ENCODE measurements at regions not wholly inside any gene's neighbourhood (a gene's known extent, or its start where the extent isn't known, plus 50 kb on each side); places are given as distances from the start of the nearest gene placed in this dataset.

- H3K4me3 ChIP-seq, result no peak overlapping the region
- H3K27me3 ChIP-seq, result no peaks in the 10 kb centered on the region
- intact Hi-C loops (cut with DNase I), result no loop called here
- no peak overlapping the region for H3K27ac ChIP-seq
- no peaks in the 10 kb centered on the region for H3K9me3 ChIP-seq
- H3K4me1 ChIP-seq, result no peaks in the 10 kb centered on the region
- no peaks in the 10 kb centered on the region for H3K36me3 ChIP-seq
- no peak for TF ChIP-seq CTCF (IDR thresholded peaks at IDR 0.05)
- TF ChIP-seq POLR2A (IDR thresholded peaks at IDR 0.05), result no peak
- no peak for DNase-seq
- WGBS, 2 donors, result 67 to 69% methylated on average over 4 of the region's 4 CpGs
Observed at GRCh38 chr2:217461674-217462073, 541.1 kb downstream of the TNS1 start.

GRCh38 chr2:217459680-217460405, 543.0 kb downstream of the TNS1 start:
- intact Hi-C loops (cut with DNase I), result no loop called here
- no peaks in the 10 kb centered on the region for H3K36me3 ChIP-seq
- no peak for DNase-seq
- H3K9me3 ChIP-seq, result no peaks in the 10 kb centered on the region
- no peak for TF ChIP-seq CTCF (IDR thresholded peaks at IDR 0.05)
- TF ChIP-seq POLR2A (IDR thresholded peaks at IDR 0.05), result no peak
- no peak overlapping the region for H3K4me3 ChIP-seq
- H3K27ac ChIP-seq, result no peak overlapping the region
- no peaks in the 10 kb centered on the region for H3K4me1 ChIP-seq
- WGBS, 2 donors, result 58 to 82% methylated on average over 5 of the region's 5 CpGs
- H3K27me3 ChIP-seq, result no peaks in the 10 kb centered on the region

- no peaks in the 10 kb centered on the region for H3K4me1 ChIP-seq
- H3K27ac ChIP-seq, result no peak overlapping the region
- 83 to 87% methylated on average over 2 of the region's 2 CpGs for WGBS, 2 donors
- no peak overlapping the region for H3K4me3 ChIP-seq
- intact Hi-C loops (cut with DNase I), result no loop called here
- H3K27me3 ChIP-seq, result no peaks in the 10 kb centered on the region
- H3K9me3 ChIP-seq, result no peaks in the 10 kb centered on the region
- H3K36me3 ChIP-seq, result no peaks in the 10 kb centered on the region
- DNase-seq, result no peak
- TF ChIP-seq POLR2A (IDR thresholded peaks at IDR 0.05) (no peak), CTCF (IDR thresholded peaks at IDR 0.05) (no peak)
Observed at GRCh38 chr2:217459016-217459415, 543.8 kb downstream of the TNS1 start.

- TF ChIP-seq POLR2A (IDR thresholded peaks at IDR 0.05) (no peak), CTCF (IDR thresholded peaks at IDR 0.05) (no peak)
- no peaks in the 10 kb centered on the region for H3K9me3 ChIP-seq
- no peaks in the 10 kb centered on the region for H3K36me3 ChIP-seq
- peaks cover 0 to 4% (median 0%) of the 10 kb centered on the region in 3 donors for H3K4me1 ChIP-seq
- H3K27ac ChIP-seq, result no peak overlapping the region
- no peak overlapping the region for H3K4me3 ChIP-seq
- 38 to 59% methylated on average over 2 of the region's 2 CpGs for WGBS, 2 donors
- no peaks in the 10 kb centered on the region for H3K27me3 ChIP-seq
- DNase-seq, result no peak
- intact Hi-C loops (cut with DNase I), result no loop called here
Observed at GRCh38 chr2:217456016-217456415, 546.8 kb downstream of the TNS1 start.

GRCh38 chr2:217452928-217453327, 549.9 kb downstream of the TNS1 start:
- H3K27me3 ChIP-seq, result no peaks in the 10 kb centered on the region
- H3K4me1 ChIP-seq, result peaks cover 0 to 4% (median 0%) of the 10 kb centered on the region in 3 donors
- no peak overlapping the region for H3K4me3 ChIP-seq
- WGBS, 2 donors, result 78 to 88% methylated on average over 1 of the region's 1 CpG
- H3K36me3 ChIP-seq, result no peaks in the 10 kb centered on the region
- no peak for DNase-seq
- H3K27ac ChIP-seq, result no peak overlapping the region
- intact Hi-C loops (cut with DNase I), result no loop called here
- TF ChIP-seq CTCF (IDR thresholded peaks at IDR 0.05), result no peak
- TF ChIP-seq POLR2A (IDR thresholded peaks at IDR 0.05), result no peak
- no peaks in the 10 kb centered on the region for H3K9me3 ChIP-seq
